HepG2 (cell line): ENCODE measurements at regions not wholly inside any gene's neighbourhood (a gene's known extent, or its start where the extent isn't known, plus 50 kb on each side); places are given as distances from the start of the nearest gene placed in this dataset.

Source experiments
- ATF2 ChIP-seq: sonication (generic); formaldehyde crosslinking; IDR thresholded peaks from 2 replicates; pipeline ENCODE4 v1.4.0; 2020; ENCODE audit warnings: missing genetic modification reagents
- CTCF ChIP-seq: sonication (generic); formaldehyde crosslinking; IDR thresholded peaks from 2 replicates; pipeline ENCODE4 v1.5.0; 2020; ENCODE audit warnings: mild to moderate bottlenecking, missing genetic modification reagents, moderate library complexity
- TERF1 ChIP-seq: sonication (generic); formaldehyde crosslinking; IDR thresholded peaks from 2 replicates; pipeline ENCODE4 v1.8.0; 2022; ENCODE audit warnings: mild to moderate bottlenecking, missing genetic modification reagents, moderate library complexity
- YY1 ChIP-seq: IDR thresholded peaks from 2 replicates; pipeline ENCODE4 v1.6.1; 2011; ENCODE audit warnings: low read length, low read depth, moderate library complexity, mild to moderate bottlenecking; ENCODE audit not compliant: insufficient read depth, insufficient replicate concordance
- ZFX ChIP-seq: sonication (generic); formaldehyde crosslinking; IDR thresholded peaks from 2 replicates; pipeline ENCODE4 v1.4.0; 2020; ENCODE audit warnings: mild to moderate bottlenecking, low read depth, missing genetic modification reagents, moderate library complexity
- ZNF644 ChIP-seq: IDR thresholded peaks from 2 replicates; pipeline ENCODE4 v1.6.1; 2016; ENCODE audit warnings: low read depth

GRCh38 chr16:76835779-76836300 is 355.1 kb upstream of the MON1B start:
- TF ChIP-seq ATF2 (CRISPR knock-in tag) (no peak), ZFX (CRISPR knock-in tag) (no peak), ZNF644 (CRISPR knock-in tag) (no peak), YY1 (no peak), CTCF (CRISPR knock-in tag) (no peak), TERF1 (no peak)
